ENCODE measurements at regions not wholly inside any gene's neighbourhood (a gene's known extent, or its start where the extent isn't known, plus 50 kb on each side); places are given as distances from the start of the nearest gene placed in this dataset.

DNA sequence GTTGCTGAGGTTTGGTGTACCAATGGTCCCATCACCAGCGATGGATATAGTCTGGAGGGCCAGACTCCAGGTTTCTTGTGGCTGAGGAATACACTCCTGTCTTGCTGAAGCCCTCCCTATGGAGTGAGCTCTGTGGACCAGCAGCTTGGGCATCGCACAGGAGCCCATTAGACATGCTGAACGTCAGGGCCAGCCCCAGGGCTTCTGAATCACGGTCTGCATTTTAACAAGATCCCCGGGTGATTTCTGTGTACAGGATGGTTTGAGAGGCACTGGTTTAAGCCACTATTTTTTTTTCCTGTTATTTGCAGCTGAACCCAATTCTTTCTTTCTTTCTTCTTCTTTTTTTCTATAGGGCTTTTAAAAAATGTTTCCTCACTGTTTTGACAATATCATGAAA is 69.5 kb upstream of the XCR1 start:
- H3K9me3 Mint-ChIP-seq, result peaks cover 22% of the 10 kb centered on the region
- TF ChIP-seq SP1 (CRISPR knock-in tag; conservative IDR thresholded peaks at IDR 0.05), result no peak
- TF ChIP-seq RELA (CRISPR knock-in tag; IDR thresholded peaks at IDR 0.05; ENCODE audit: borderline replicate concordance), result no peak
- TF ChIP-seq, protein P1, sequence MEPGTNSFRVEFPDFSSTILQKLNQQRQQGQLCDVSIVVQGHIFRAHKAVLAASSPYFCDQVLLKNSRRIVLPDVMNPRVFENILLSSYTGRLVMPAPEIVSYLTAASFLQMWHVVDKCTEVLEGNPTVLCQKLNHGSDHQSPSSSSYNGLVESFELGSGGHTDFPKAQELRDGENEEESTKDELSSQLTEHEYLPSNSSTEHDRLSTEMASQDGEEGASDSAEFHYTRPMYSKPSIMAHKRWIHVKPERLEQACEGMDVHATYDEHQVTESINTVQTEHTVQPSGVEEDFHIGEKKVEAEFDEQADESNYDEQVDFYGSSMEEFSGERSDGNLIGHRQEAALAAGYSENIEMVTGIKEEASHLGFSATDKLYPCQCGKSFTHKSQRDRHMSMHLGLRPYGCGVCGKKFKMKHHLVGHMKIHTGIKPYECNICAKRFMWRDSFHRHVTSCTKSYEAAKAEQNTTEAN (CRISPR knock-in tag; IDR thresholded peaks at IDR 0.05), result no peak
- TF ChIP-seq, protein P2, sequence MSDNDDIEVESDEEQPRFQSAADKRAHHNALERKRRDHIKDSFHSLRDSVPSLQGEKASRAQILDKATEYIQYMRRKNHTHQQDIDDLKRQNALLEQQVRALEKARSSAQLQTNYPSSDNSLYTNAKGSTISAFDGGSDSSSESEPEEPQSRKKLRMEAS (CRISPR knock-in tag; IDR thresholded peaks at IDR 0.05), result no peak
- TF ChIP-seq, protein P3, sequence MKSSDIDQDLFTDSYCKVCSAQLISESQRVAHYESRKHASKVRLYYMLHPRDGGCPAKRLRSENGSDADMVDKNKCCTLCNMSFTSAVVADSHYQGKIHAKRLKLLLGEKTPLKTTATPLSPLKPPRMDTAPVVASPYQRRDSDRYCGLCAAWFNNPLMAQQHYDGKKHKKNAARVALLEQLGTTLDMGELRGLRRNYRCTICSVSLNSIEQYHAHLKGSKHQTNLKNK (CRISPR knock-in tag; IDR thresholded peaks at IDR 0.05), result no peak
- no peak for TF ChIP-seq NFE2L1 (CRISPR knock-in tag; IDR thresholded peaks at IDR 0.05)
- TF ChIP-seq, protein P4, sequence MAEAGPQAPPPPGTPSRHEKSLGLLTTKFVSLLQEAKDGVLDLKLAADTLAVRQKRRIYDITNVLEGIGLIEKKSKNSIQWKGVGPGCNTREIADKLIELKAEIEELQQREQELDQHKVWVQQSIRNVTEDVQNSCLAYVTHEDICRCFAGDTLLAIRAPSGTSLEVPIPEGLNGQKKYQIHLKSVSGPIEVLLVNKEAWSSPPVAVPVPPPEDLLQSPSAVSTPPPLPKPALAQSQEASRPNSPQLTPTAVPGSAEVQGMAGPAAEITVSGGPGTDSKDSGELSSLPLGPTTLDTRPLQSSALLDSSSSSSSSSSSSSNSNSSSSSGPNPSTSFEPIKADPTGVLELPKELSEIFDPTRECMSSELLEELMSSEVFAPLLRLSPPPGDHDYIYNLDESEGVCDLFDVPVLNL (CRISPR knock-in tag; IDR thresholded peaks at IDR 0.05; ENCODE audit: borderline replicate concordance, low read depth), result no peak
- TF ChIP-seq CBFB (CRISPR knock-in tag; IDR thresholded peaks at IDR 0.05; ENCODE audit: low read depth), result no peak
- TF ChIP-seq, protein P5, sequence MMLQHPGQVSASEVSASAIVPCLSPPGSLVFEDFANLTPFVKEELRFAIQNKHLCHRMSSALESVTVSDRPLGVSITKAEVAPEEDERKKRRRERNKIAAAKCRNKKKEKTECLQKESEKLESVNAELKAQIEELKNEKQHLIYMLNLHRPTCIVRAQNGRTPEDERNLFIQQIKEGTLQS (CRISPR knock-in tag; conservative IDR thresholded peaks at IDR 0.05), result no peak
- TF ChIP-seq ZBTB21 (CRISPR knock-in tag; IDR thresholded peaks at IDR 0.05; ENCODE audit: borderline replicate concordance), result no peak
- no peak for TF ChIP-seq ZNF138 (CRISPR knock-in tag; conservative IDR thresholded peaks at IDR 0.05)
- no peak for TF ChIP-seq SMAD4 (CRISPR knock-in tag; IDR thresholded peaks at IDR 0.05)
- TF ChIP-seq, protein P6, sequence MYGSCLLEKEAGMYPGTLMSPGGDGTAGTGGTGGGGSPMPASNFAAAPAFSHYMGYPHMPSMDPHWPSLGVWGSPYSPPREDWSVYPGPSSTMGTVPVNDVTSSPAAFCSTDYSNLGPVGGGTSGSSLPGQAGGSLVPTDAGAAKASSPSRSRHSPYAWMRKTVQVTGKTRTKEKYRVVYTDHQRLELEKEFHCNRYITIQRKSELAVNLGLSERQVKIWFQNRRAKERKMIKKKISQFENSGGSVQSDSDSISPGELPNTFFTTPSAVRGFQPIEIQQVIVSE (CRISPR knock-in tag; IDR thresholded peaks at IDR 0.05; ENCODE audit: borderline replicate concordance), result no peak
- TF ChIP-seq FOXP1 (CRISPR knock-in tag; IDR thresholded peaks at IDR 0.05; ENCODE audit: borderline replicate concordance), result no peak
- TF ChIP-seq KAT7 (CRISPR knock-in tag; IDR thresholded peaks at IDR 0.05; ENCODE audit: borderline replicate concordance), result no peak
- TF ChIP-seq, protein P7, sequence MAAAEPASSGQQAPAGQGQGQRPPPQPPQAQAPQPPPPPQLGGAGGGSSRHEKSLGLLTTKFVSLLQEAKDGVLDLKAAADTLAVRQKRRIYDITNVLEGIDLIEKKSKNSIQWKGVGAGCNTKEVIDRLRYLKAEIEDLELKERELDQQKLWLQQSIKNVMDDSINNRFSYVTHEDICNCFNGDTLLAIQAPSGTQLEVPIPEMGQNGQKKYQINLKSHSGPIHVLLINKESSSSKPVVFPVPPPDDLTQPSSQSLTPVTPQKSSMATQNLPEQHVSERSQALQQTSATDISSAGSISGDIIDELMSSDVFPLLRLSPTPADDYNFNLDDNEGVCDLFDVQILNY (CRISPR knock-in tag; IDR thresholded peaks at IDR 0.05), result no peak
- no peak for TF ChIP-seq NR3C1 (CRISPR knock-in tag; conservative IDR thresholded peaks at IDR 0.05; ENCODE audit: low read depth)
- no peak for TF ChIP-seq NR1H2 (CRISPR knock-in tag; IDR thresholded peaks at IDR 0.05)
- TF ChIP-seq ZNF263 (CRISPR knock-in tag; IDR thresholded peaks at IDR 0.05; ENCODE audit: low read depth), result no peak
- TF ChIP-seq, protein P8, sequence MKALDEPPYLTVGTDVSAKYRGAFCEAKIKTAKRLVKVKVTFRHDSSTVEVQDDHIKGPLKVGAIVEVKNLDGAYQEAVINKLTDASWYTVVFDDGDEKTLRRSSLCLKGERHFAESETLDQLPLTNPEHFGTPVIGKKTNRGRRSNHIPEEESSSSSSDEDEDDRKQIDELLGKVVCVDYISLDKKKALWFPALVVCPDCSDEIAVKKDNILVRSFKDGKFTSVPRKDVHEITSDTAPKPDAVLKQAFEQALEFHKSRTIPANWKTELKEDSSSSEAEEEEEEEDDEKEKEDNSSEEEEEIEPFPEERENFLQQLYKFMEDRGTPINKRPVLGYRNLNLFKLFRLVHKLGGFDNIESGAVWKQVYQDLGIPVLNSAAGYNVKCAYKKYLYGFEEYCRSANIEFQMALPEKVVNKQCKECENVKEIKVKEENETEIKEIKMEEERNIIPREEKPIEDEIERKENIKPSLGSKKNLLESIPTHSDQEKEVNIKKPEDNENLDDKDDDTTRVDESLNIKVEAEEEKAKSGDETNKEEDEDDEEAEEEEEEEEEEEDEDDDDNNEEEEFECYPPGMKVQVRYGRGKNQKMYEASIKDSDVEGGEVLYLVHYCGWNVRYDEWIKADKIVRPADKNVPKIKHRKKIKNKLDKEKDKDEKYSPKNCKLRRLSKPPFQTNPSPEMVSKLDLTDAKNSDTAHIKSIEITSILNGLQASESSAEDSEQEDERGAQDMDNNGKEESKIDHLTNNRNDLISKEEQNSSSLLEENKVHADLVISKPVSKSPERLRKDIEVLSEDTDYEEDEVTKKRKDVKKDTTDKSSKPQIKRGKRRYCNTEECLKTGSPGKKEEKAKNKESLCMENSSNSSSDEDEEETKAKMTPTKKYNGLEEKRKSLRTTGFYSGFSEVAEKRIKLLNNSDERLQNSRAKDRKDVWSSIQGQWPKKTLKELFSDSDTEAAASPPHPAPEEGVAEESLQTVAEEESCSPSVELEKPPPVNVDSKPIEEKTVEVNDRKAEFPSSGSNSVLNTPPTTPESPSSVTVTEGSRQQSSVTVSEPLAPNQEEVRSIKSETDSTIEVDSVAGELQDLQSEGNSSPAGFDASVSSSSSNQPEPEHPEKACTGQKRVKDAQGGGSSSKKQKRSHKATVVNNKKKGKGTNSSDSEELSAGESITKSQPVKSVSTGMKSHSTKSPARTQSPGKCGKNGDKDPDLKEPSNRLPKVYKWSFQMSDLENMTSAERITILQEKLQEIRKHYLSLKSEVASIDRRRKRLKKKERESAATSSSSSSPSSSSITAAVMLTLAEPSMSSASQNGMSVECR (CRISPR knock-in tag; IDR thresholded peaks at IDR 0.05; ENCODE audit: borderline replicate concordance), result no peak

More for the DNA sequence above, 69.5 kb upstream of the XCR1 start:
- Mint-ChIP-seq H3K4me3 (no peak overlapping the region), H3K27ac (no peak overlapping the region), H3K4me1 (no peaks in the 10 kb centered on the region), H3K27me3 (ENCODE audit: low read depth) (no peaks in the 10 kb centered on the region), H3K36me3 (no peaks in the 10 kb centered on the region)
- no peak for DNase-seq (ENCODE audit: low spot score)
- CTCF ChIA-PET, result no interaction called here
- no peak for ATAC-seq
- POLR2A ChIA-PET, result no interaction called here
